Upper lobe of left lung (tissue), 4 donors: ENCODE measurements at regions not wholly inside any gene's neighbourhood (a gene's known extent, or its start where the extent isn't known, plus 50 kb on each side); places are given as distances from the start of the nearest gene placed in this dataset.

Source experiments
- CTCF ChIP-seq, 6 experiments: fragments of 450-650 bp in 4 of 6; fragments of 200-600 bp in 2 of 6; sonication (generic) in 2 of 6; IDR thresholded peaks; one replicate each; pipeline ENCODE4 v1.5.1; 2016 to 2019; ENCODE audit warnings: antibody characterized with exemption in 6 of 6
- EP300 ChIP-seq, 4 donors: sonication (generic); formaldehyde crosslinking; IDR thresholded peaks; one replicate each; pipeline ENCODE4 v1.5.1; 2017; ENCODE audit warnings: antibody characterized with exemption in 4 of 4, control low read depth in 2 of 4
- POLR2A ChIP-seq, 4 donors: fragments of 450-650 bp; IDR thresholded peaks; one replicate each; pipeline ENCODE4 v1.5.1; 2016 to 2017; ENCODE audit warnings: antibody characterized with exemption in 4 of 4, mild to moderate bottlenecking in 2 of 4
- POLR2AphosphoS5 ChIP-seq, 2 donors: sonication (generic); formaldehyde crosslinking; IDR thresholded peaks; one replicate each; pipeline ENCODE4 v1.5.1; 2017; ENCODE audit warnings: antibody characterized with exemption in 2 of 2

- no peak for TF ChIP-seq CTCF (IDR thresholded peaks at IDR 0.05)
- TF ChIP-seq POLR2A (IDR thresholded peaks at IDR 0.05): no peak
- no peak for TF ChIP-seq POLR2AphosphoS5 (IDR thresholded peaks at IDR 0.05)
- no peak for TF ChIP-seq EP300 (IDR thresholded peaks at IDR 0.05)
Measured at GRCh38 chr10:33465747-33466146, 131.3 kb upstream of the NRP1 start.
